AML-193 (cell line): ENCODE measurements at regions not wholly inside any gene's neighbourhood (a gene's known extent, or its start where the extent isn't known, plus 50 kb on each side); places are given as distances from the start of the nearest gene placed in this dataset.

ENCODE experiments used
- DNase-seq, 2 experiments: peaks; one replicate each; lab custom pipeline; 2025; lab: John Stamatoyannopoulos, UW

DNA sequence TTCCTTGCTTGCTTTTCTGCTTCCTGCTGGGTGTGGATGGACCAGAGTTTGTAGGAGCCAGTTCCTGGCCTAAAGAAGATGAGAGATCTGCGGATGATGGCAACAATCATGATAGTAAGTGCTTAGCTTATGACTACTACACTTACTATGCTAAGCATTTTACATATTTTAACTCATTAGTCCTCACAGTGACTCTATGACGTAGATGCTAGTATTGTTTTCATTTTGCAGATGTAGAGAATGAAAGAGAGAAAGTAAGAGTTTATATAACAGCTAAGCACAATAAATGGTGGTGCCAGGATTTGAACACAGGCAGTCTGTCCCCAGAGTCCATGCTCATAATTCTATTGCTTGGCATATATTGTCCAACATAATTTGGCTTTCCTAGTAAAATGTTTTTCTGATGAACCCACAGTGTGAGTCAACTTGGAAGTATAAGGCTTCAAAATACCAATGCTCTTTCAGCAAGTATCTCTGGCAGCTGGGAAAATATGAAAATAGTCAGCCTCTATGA lies 363.2 kb upstream of the DDHD1 start:
- no peak for DNase-seq

DNA sequence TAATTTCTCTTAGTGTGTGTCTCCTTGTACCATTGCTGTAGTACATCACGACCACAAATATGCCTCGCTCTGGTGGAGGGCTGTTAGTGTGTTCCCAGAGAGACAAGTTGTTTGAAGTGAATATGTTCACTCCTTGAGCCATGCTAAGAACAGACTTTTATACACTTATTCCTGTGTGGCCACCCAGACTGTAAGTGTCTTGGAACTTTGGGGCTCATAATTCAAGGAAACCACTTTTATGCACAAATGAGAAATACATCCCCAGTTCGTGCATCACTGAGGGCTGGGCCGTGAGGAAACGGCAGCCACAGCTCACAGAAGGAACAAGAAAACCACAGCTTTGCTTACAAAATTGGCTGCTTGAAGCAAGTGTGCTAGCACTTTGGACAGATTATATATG lies 362.2 kb upstream of the DDHD1 start:
- no peak for DNase-seq

DNA sequence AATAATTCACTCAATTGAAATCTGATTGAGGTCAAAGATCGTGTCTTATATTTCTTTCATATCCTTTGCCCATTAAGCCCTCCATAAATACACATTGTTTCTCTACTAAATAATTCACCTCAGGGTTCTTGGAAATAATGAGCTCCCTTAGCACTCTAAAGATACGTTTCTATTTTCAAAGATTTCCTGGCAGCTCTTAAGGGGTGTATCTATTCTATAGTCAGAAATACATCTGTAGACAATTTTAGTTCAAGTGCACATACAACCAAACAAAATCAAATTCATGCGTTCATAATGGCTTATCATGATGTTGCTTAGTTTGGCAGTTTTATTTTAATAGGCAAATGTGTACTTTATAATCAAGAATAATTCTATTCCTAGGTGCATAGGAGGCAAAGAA lies 361.1 kb upstream of the DDHD1 start:
- no peak for DNase-seq

DNA sequence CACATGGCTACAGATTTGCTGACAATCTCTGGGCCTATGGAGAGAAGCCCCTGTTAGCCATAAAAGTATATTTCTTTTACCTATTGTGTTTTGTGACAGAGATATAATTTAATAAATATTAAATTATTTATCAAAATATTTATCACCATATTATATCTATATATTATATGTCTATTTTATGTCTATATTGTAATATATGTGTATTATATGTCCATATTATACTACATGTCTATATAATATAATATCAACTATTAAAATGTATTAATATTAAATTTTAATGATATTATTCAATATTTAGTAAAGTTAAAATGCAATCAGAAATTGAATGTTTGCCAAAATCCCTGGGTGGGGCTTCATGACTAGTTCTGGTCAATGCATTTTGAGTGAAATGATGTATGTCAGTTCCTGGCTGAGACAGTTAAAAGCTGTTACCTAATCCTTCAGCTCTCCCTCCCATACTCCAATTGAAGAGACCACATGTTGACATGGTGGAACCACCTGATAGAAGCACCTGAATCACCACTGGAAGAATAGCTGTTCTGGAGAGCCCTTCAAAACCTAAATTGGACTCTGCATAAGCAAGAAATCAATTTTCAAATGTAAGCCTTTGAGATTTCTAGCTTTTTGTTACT lies 357.3 kb upstream of the DDHD1 start:
- DNase-seq: no peak

DNA sequence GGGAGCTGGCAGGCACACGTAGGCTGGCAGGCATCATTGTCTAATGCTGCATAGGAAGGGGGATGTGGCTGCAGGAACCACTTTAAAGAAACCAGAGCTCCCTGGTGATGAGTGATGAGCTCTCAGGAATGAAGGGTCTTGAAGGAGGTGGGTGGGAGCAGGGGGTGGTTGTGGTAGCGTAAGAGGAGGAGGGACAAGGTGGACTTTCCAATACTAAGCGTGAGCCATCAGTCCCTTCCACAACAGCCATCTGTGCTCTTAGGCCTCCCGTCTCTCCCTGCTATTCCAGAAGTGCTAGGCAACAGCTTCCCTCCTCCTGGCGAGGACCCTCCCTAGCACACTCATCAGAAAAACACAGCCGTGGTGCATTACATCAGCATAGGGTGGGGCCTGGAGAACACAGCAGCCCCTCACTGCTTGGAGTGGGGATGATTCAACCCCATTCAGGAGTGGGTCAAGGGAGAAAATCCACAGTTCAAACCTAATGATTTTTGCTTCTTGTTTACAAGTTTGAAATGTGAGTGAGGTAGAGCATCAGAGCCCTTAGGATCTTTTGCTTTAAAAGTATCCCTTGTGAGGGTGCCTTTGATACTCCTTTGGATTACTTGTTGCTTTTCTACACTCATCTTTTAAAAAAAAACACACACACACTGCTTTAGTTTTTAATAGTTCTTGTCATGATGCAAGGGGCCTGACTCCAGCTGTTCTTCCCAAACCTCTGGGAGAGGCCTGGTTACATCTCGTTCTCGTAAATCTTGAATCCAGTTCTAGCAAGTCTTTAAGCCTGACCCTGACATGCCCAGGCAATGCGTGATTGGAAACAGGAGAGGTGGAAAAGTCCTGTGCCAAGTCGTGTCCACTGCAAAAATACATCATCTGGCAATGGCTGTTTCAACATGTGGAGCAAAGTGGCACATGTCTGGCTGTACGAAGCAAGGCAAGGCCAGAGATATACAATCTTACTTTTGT lies 356.4 kb upstream of the DDHD1 start:
- DNase-seq: no peak

DNA sequence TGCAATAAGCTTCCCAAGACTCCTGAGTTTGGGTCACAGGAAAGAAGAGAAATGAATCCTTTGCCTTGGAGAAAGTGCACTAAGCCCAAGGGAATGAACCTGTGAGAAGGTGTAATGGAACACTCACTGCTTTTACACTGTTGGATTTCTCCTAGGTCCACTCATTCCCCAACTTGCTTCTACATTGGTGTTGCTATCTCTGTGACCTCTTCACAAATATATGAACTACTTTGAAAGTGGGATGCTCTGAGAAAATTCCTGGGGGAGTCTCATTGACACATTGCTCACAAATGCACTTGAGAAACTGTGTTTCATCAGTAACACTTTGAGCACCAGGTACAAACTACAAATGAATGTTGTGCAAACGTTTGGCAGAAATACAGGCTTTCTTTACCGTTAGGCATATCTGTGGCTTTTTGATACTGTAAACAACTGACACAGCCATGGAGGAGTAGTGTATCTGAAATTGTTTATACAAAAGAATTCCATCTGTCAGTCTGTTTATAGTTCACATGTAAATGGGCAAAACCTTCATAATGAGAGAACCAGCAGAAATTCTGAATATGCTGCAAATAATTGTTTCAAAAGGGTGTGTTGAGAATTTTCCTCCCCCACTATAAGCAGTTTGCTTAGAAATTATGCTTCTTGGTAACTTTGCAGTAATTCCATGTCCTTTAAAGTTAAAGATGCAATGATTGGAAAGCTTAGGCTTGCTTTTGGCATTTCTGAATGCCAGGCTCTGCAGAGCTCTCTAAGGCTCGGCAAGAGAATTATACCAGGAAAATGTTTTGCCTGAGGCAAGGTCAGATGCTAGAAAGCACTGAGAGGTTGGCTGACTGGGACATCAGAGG lies 348.5 kb upstream of the DDHD1 start:
- DNase-seq: no peak

DNA sequence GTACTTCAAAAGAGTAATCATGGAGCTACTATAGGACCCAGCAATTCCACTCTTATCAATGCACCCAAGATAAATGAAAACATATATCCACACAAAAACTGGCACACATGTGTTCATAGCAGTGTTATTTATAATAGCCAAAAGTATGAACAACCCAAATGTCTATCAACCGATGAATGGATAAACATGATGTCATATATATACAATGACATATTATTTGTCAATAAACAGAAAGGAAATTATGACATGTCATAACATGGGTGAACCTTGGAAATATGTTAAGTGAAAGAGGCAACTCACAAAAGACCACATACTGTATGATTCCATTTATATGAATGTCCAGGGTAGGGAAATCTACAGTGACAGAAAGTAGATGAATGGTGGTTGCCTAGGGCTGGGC lies 347.1 kb upstream of the DDHD1 start:
- DNase-seq: no peak

DNA sequence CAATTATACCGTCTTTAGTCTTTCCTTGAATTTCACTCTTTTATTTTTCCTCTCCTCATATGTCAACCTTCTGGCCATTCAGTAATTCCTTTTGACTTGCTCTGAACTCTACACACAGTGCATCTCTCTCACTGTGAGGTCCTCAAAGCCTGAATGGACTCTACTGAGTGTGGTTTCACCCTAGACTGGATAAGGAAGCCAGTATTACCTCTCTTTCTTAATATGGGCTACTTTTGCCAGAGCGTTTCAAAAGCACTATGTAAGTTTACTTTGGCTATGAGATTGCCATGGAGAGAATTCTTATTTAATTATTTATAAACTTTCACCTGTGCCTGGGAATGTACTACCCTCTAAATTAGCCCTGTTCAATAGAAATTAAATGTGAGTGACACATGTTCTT lies 343.5 kb upstream of the DDHD1 start:
- DNase-seq: no peak

DNA sequence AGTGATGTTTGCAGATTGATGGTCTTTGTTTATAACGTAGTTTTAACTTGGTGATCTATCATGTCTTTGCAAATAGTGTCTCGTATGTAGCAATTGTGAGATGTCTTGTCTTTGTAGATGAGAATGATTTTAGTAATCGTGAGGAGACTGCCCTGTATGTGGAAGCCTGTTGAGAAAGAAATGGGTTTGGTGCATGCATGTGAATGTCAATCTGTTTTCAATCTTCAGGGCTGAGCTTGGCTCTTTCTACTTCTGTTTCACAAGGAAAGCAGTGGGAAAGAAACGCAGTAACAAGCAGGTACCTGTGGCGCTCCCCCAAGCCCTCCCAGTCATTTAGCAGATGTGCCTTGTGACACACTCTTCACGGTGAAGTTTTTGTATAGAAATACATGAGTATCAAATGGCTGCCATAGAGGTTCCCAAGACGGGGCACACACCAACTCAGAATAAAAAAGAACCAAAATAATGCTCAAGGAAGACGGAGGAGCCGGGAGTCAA lies 342.8 kb upstream of the DDHD1 start:
- no peak for DNase-seq

GRCh38 chr14:53494587-53494986 lies 341.5 kb upstream of the DDHD1 start:
- DNase-seq: no peak

DNA sequence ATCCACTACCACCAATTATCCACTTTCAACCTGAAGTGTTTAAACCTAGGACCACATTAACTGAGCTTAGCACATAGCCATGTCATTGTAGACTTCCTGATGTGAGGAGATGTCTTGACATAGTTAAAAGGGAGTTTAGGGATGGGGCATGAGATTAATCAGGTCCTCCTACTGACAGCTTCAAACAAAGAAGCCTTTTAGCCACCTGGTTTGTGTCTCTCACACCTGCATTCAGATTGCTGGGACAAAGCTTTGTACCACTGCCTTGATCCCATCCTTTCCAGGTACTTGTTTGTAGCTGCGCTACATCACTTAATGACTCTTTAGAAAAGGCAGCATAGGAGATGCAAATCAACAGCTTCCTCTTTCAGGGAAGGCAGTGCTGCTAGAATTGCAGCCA lies 340.7 kb upstream of the DDHD1 start:
- no peak for DNase-seq

DNA sequence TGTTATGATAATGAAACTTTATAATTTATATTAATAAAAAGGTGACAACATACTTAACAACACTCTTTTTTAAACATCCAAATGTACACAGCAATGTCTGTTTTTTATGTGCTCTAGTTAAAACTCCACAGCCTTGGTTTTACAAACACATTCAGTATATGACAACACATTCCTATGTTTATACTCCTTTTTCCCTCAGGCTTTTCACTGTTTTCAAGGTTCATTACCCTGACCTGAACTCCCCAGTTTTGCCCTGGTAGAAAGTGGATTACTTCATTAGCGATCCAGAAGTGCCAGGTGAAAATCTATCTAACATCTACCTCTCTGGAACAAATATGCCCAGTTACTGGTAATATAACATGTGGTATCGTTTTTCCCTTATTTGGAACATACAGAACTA lies 340.2 kb upstream of the DDHD1 start:
- DNase-seq: no peak

DNA sequence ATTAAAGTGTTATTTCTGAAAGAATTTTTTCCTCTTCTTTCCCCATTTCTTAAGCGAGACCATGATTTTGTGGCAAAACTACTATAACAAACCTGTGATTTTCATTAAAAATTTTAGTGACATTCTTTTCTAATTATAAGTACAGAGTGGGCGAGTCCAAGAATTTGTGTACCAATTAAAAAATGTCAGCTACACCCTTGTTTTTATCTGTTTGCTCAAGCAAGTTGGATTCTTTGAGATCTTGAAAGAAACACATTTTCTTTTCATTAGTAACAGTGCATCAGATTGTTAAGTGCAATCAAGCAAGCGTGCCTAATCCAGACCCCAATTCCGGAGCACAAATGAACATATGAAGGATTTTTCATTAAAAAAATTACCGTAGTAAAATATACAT lies 338.8 kb upstream of the DDHD1 start:
- no peak for DNase-seq

DNA sequence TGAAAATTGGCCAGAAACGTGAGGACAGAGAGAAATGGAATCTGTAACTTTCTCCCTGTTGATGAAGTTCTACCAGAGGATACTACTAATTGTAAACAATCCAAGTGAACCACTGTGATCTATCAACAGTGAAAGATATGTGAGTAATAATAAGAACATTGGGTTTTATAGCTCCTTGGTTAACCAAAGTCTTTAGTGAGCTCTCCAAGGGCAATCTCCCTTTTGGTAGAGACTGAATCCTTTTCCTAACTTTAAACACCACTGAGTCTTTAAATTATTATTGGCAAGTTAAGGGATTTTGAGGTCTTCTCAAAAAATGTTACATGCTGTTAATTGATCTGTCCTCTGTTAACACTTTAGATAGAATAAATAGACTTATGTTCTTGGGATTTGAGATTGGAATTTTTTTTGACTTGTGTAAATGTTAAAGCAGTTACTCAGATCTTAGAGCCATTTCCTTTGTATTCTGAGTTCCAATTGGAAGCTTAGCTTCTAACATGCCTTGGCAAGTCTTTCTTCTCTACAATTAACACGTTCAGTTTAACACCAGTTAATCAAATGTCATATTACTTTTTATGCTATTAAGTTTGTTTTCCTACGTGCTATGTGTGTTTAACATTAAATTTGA lies 338.2 kb upstream of the DDHD1 start:
- DNase-seq: no peak

- no peak for DNase-seq
These were observed 325.1 kb upstream of the DDHD1 start for GRCh38 chr14:53478174-53478573.

GRCh38 chr14:53473480-53473879 lies 320.4 kb upstream of the DDHD1 start:
- no peak for DNase-seq

DNA sequence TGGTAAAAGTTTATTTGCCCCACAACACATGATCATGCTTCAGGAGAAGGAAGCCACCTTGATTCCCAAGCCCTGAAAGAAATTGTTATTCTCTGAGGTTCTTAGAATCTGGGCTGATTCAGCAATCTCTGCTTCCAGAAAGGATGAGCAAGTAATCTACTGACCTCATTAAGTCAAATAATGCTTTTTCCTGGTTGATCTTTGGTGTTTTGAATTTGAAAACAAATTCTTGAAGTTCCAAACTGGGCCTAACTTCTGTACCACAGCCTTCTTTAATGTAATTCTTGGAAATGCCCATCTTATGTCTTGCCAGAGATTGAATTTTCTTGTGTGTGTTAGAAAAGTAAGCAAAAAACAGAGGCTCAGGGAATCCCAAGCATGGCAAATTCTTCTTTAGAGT lies 319.2 kb upstream of the DDHD1 start:
- DNase-seq: no peak

DNA sequence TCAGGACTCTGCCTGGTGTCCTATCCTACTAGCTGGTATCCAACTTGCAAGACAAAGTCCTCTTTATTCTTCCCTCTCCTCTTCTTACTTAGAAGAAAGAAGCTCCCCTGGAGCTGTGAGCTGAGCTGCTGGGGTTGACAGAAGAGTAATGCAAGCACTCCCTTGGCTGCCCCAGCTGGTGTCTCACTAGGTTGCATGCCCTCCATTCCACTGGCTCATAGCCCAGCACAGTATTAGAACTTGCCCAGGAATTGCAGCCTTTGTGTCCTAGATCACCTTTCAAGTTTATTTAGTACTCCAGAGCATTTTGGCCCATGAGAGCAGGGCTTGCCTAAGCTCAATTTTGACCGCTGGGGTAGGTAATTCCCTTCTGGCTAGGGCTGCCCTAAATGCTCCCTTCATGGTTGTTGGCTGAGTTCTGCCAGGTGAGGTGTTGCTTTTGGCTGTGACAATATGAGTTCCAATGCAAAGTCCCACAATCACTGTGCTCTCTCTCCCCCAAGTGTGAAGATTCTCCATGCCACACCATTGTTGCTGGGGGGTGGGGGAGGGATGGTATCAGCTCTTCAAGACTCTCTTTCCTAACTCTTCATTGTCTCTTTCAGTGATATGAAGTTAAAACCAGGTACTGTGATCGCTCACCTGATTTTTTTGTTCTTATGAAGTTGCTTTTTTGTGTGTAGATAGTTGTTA lies 317.4 kb upstream of the DDHD1 start:
- DNase-seq: no peak

- DNase-seq: no peak
These were observed 315.8 kb upstream of the DDHD1 start for GRCh38 chr14:53468876-53469275.

DNA sequence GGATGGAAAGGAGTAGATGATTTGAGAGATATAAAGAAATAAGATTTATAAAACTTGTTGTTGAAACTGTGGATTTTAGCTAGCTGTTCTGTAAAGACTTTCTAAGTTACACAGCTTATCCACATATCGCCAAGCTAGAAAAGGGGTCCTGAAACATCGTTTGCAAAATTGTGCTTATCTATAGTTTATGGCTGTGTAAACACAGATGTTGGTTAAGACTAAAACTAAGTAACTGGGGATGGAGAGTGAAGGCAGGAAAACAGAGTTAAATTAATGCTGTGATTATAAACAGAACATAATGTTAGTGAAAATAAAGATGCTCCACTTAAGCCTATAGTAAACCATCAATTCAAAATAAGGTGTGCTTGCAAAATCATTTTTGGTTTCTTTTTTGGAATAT lies 311.3 kb upstream of the DDHD1 start:
- no peak for DNase-seq
